WTC11 (cell line): ENCODE measurements at regions not wholly inside any gene's neighbourhood (a gene's known extent, or its start where the extent isn't known, plus 50 kb on each side); places are given as distances from the start of the nearest gene placed in this dataset.

Experiments used
- AFF4 ChIP-seq: sonication (generic); formaldehyde crosslinking; IDR thresholded peaks from 2 replicates; pipeline ENCODE4 v1.8.1; 2023; ENCODE audit warnings: mild to moderate bottlenecking, missing genetic modification reagents, borderline replicate concordance
- ATF2 ChIP-seq: sonication (generic); formaldehyde crosslinking; IDR thresholded peaks from 2 replicates; pipeline ENCODE4 v1.8.1; 2022; ENCODE audit warnings: low read depth, missing genetic modification reagents, borderline replicate concordance
- ATF3 ChIP-seq: sonication (generic); formaldehyde crosslinking; conservative IDR thresholded peaks from 2 replicates; pipeline ENCODE4 v1.8.1; 2022; ENCODE audit warnings: mild to moderate bottlenecking, missing genetic modification reagents
- CREB1 ChIP-seq: sonication (generic); formaldehyde crosslinking; IDR thresholded peaks from 2 replicates; pipeline ENCODE4 v1.8.0; 2023; ENCODE audit warnings: mild to moderate bottlenecking, missing genetic modification reagents
- CREM ChIP-seq: sonication (generic); formaldehyde crosslinking; IDR thresholded peaks from 2 replicates; pipeline ENCODE4 v1.8.1; 2022; ENCODE audit warnings: mild to moderate bottlenecking, missing genetic modification reagents, moderate library complexity
- CTCF ChIP-seq: fragments of 200-600 bp; IDR thresholded peaks from 2 replicates; pipeline ENCODE4 v1.8.0; 2022; ENCODE audit warnings: antibody characterized with exemption
- EMX1 ChIP-seq: fragments of 250-450 bp; sonication (Bioruptor Pico); IDR thresholded peaks from 2 replicates; pipeline ENCODE4 v1.8.0; 2021; ENCODE audit warnings: mild to moderate bottlenecking
- MAX ChIP-seq: sonication (generic); formaldehyde crosslinking; IDR thresholded peaks from 2 replicates; pipeline ENCODE4 v1.8.0; 2022; ENCODE audit warnings: mild to moderate bottlenecking, missing genetic modification reagents
- TEAD1 ChIP-seq: sonication (generic); formaldehyde crosslinking; IDR thresholded peaks from 2 replicates; pipeline ENCODE4 v1.8.0; 2022; ENCODE audit warnings: mild to moderate bottlenecking, missing genetic modification reagents
- ZBTB21 ChIP-seq: sonication (generic); formaldehyde crosslinking; IDR thresholded peaks from 2 replicates; pipeline ENCODE4 v1.8.1; 2023; ENCODE audit warnings: mild to moderate bottlenecking, missing genetic modification reagents, borderline replicate concordance
- ZBTB43 ChIP-seq: sonication (generic); formaldehyde crosslinking; IDR thresholded peaks from 2 replicates; pipeline ENCODE4 v1.8.1; 2023; ENCODE audit warnings: mild to moderate bottlenecking, missing genetic modification reagents

- no peak for TF ChIP-seq MAX
- TF ChIP-seq CTCF = no peak
- TF ChIP-seq TEAD1 = no peak
- TF ChIP-seq CREM (CRISPR knock-in tag) = no peak
- no peak for TF ChIP-seq ZBTB21 (CRISPR knock-in tag)
- TF ChIP-seq AFF4 (CRISPR knock-in tag) = no peak
- TF ChIP-seq ATF2 (CRISPR knock-in tag) = no peak
- no peak for TF ChIP-seq ATF3 (CRISPR knock-in tag)
- no peak for TF ChIP-seq EMX1 (CRISPR knock-in tag)
- no peak for TF ChIP-seq ZBTB43
- TF ChIP-seq CREB1 (CRISPR knock-in tag) = no peak
Observed at GRCh38 chr7:84337429-84337828, 142.8 kb upstream of the SEMA3A start.
